Pancreas (tissue), 10 donors: ENCODE measurements at regions not wholly inside any gene's neighbourhood (a gene's known extent, or its start where the extent isn't known, plus 50 kb on each side); places are given as distances from the start of the nearest gene placed in this dataset.
A peak's percentile ranks its signal among the peaks of the same experiment; 100 is the strongest.

Experiments
- ATAC-seq, 4 donors: fragments of 200-7000 bp; cut with Tn5 transposase; one replicate each; pipeline versions ENCODE4 v1.8.0 to v1.9.1; 2020; ENCODE audit warnings: mild to moderate bottlenecking in 4 of 4, moderate library complexity in 4 of 4
- DNase-seq, 6 donors: peaks; one replicate each; pipeline ENCODE4 v3.0.0-alpha.2; 2020
- FAIRE-seq: peaks from 2 replicates; lab custom pipeline; 2012; peaks lifted over from hg19 to GRCh38; lab: Jason Lieb, UNC
- H3K27ac ChIP-seq, 4 donors: fragments of 200-600 bp; sonication (generic); 1 replicate in 3 of 4; 2 replicates in 1 of 4; pipeline versions ENCODE4 v1.5.0 to v1.8.0; 2020
- H3K27me3 ChIP-seq, 4 donors: fragments of 200-600 bp; one replicate each; pipeline ENCODE4 v1.8.0; 2021
- H3K36me3 ChIP-seq, 3 donors: fragments of 200-600 bp; sonication (generic) in 1 of 3; one replicate each; pipeline versions ENCODE4 v1.5.0 to v1.8.0; 2020 to 2021
- H3K4me1 ChIP-seq, 3 donors: fragments of 200-600 bp; one replicate each; pipeline ENCODE4 v1.8.0; 2021
- H3K4me3 ChIP-seq, 4 donors: fragments of 200-600 bp; sonication (generic) in 2 of 4; one replicate each; pipeline versions ENCODE4 v1.5.0 to v1.8.0; 2020 to 2021
- H3K9me3 ChIP-seq, 4 donors: fragments of 200-600 bp; one replicate each; pipeline ENCODE4 v1.8.0; 2021
- CTCF ChIP-seq, 4 donors: fragments of 200-600 bp; sonication (generic) in 3 of 4; IDR thresholded peaks; one replicate each; pipeline versions ENCODE4 v1.5.0 to v1.8.0; 2021; ENCODE audit warnings: antibody characterized with exemption in 4 of 4
- WGBS, 2 donors: extraction: QIAGEN DNeasy Blood & Tissue Kit; methylation state at CpG; one replicate each; pipeline ENCODE4 v1.1.7; 2013; 5-methylcytosine and 5-hydroxymethylcytosine counted together
- intact Hi-C, 3 donors: fragments of 100-400 bp; cut with DNase I; formaldehyde crosslinking; loops; one replicate each; pipeline versions ENCODE4 v1.11.1 to v1.14.2; 2022
- donor health status: healthy with polysubstance abuse.
- donor health status: DM: no; HTN: no; CAD: no; lungs with moderate emphysema.
- donor health status: DM: no; HTN: no; CAD: no.
- donor health status: control.
- donor health status: control.
- donor health status: Bipolar disorder and iron deficiency.
- donor health status: DM: yes; HTN: yes; CAD: no.
- donor health status: DM: no; HTN: no; CAD: no.
- donor health status: DM: no; HTN: no; CAD: no.
- donor health status: DM: yes; HTN: yes; CAD: no.

DNA sequence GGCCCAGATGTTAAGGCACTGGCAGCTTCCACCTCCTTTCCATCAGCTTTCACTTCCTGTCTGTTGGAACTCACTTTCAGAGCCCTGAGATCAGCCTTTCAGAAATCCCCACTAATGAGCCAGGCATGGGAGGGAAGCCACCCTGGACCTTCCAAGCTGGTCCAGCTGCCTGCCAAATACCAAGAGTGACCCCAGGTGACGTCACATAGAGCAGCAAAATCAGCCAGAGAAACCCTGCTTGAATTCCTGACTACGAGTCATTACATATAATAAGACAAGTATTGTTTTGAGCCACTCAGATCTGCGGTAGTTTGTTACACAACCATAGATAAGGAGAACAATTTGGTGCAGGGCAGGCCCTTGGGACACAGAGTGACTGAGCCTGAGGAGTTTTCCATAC lies 556.0 kb upstream of the JAG1 start:
- TF ChIP-seq CTCF (IDR thresholded peaks at IDR 0.05), result no peak
- intact Hi-C loops, result no loop called here
- Histone ChIP-seq H3K4me1 (no peaks in the 10 kb centered on the region), H3K4me3 (no peak overlapping the region), H3K9me3 (no peaks in the 10 kb centered on the region), H3K27ac (peak overlapping the region in 3 of 4 donors; percentile 27 to 57 (median 52)), H3K36me3 (no peaks in the 10 kb centered on the region), H3K27me3 (no peaks in the 10 kb centered on the region)
- ATAC-seq (peak; percentile 68 to 89 (median 80)), FAIRE-seq (no peak), DNase-seq (peak in 4 of 6 donors; percentile 22 to 47 (median 36))
- 17 to 28% methylated on average over 3 of the region's 3 CpGs for WGBS, 2 donors

DNA sequence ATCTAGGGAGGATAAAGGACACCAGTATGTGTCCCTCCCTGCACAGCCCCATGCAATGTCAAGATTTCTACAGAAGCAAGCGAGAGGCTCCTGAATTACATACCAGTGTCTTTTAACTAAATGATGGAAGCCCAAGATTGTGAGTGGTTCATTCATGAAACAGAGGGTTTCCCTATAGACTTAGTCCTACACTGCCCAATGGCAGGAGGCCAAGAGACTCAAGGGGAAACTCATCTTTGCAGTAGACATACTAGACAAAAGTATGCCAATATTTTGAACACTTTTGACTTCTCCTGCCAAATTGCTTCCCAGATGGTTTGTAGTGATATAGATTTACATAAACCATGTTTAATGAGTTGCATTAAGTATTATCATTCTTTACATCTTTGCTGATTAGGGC lies 557.2 kb upstream of the JAG1 start:
- Histone ChIP-seq H3K27me3 (no peaks in the 10 kb centered on the region), H3K36me3 (no peaks in the 10 kb centered on the region), H3K9me3 (no peaks in the 10 kb centered on the region), H3K4me1 (no peaks in the 10 kb centered on the region), H3K27ac (no peak overlapping the region), H3K4me3 (no peak overlapping the region)
- WGBS, 2 donors, result 96% methylated on average over 1 of the region's 1 CpG
- FAIRE-seq (no peak), DNase-seq (no peak), ATAC-seq (no peak)
- no peak for TF ChIP-seq CTCF (IDR thresholded peaks at IDR 0.05)
- intact Hi-C loops, result no loop called here

DNA sequence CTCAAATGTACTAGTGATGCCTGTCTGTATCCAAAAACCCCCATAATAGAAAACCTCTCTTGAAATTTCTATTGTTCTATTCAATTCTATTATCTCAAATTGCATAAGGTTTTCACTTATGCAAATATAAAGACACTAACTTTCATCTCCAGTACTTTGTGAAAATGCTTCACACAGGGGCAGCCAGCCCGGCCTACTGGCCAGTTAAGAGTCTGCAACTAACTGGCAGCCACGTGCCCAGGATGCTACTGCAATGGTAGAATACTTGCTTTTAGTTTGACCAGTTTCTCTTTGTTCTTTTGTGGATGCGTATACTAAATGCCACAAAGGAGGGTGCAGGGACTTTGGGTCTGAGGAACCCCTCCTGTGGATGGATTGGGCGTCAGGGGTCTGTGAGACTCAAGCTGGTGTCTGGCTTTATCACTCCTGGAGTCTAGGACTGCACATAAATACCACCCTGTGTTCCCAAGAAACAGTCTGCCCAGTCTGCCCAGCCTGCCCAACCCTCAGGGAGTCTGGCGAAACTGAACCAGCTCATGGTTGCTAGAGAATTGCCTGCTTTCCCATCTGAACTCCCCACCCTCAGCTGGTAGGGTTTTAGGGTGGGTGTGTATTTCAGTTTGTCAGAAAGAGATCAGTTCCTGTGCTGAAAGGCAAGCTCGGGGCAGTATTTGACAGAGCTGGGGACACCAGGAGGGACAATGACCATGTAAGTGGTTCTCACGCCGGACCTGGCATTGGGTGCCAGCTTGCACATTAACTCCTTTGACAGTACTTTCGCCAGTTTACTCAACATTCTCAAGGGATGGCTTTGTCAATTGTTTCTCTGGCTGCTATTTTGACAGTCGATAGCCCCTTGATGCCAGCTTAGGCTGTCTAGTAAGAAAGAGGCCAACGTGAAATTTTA lies 558.2 kb upstream of the JAG1 start:
- no peak overlapping the region for H3K4me3 ChIP-seq
- 80 to 84% methylated on average over 11 of the region's 11 CpGs for WGBS, 2 donors
- no peak for FAIRE-seq

GRCh38 chr20:11232896-11233295 lies 559.1 kb upstream of the JAG1 start:
- FAIRE-seq, result no peak
- 86 to 90% methylated on average over 8 of the region's 8 CpGs for WGBS, 2 donors
- no peak overlapping the region for H3K27ac ChIP-seq
- intact Hi-C loops, result no loop called here
- ATAC-seq, result no peak
- TF ChIP-seq CTCF (IDR thresholded peaks at IDR 0.05), result no peak
- H3K9me3 ChIP-seq, result no peaks in the 10 kb centered on the region
- no peak for DNase-seq
- H3K36me3 ChIP-seq, result no peaks in the 10 kb centered on the region
- H3K4me3 ChIP-seq, result no peak overlapping the region
- no peaks in the 10 kb centered on the region for H3K27me3 ChIP-seq
- no peaks in the 10 kb centered on the region for H3K4me1 ChIP-seq

More for the DNA sequence above, 558.2 kb upstream of the JAG1 start:
- Histone ChIP-seq H3K27me3 (no peaks in the 10 kb centered on the region), H3K27ac (no peak overlapping the region), H3K9me3 (no peaks in the 10 kb centered on the region), H3K4me1 (no peaks in the 10 kb centered on the region), H3K36me3 (no peaks in the 10 kb centered on the region)
- DNase-seq (no peak), ATAC-seq (no peak)
- intact Hi-C loops, result no loop called here
- no peak for TF ChIP-seq CTCF (IDR thresholded peaks at IDR 0.05)

- no peaks in the 10 kb centered on the region for H3K27me3 ChIP-seq
- no peak overlapping the region for H3K27ac ChIP-seq
- no peak for TF ChIP-seq CTCF (IDR thresholded peaks at IDR 0.05)
- H3K9me3 ChIP-seq, result no peaks in the 10 kb centered on the region
- no peaks in the 10 kb centered on the region for H3K36me3 ChIP-seq
- ATAC-seq (no peak), DNase-seq (no peak), FAIRE-seq (no peak)
- intact Hi-C loops, result no loop called here
- no peaks in the 10 kb centered on the region for H3K4me1 ChIP-seq
- 44 to 47% methylated on average over 1 of the region's 1 CpG for whole genome bisulfite sequencing, 2 donors
- H3K4me3 ChIP-seq, result no peak overlapping the region
These were observed 560.4 kb upstream of the JAG1 start for GRCh38 chr20:11234181-11234580.
